ENCODE measurements at regions not wholly inside any gene's neighbourhood (a gene's known extent, or its start where the extent isn't known, plus 50 kb on each side); places are given as distances from the start of the nearest gene placed in this dataset.

- no peak overlapping the region for H3K27ac ChIP-seq (ENCODE audit: low read depth, low read length)
- FAIRE-seq: no peak
These were observed 115.4 kb upstream of the ATP2B2 start for GRCh38 chr3:10620833-10621082.

GRCh38 chr3:10623578-10624275 is 118.3 kb upstream of the ATP2B2 start:
- Histone ChIP-seq H4K20me1 (ENCODE audit: insufficient read depth, low read length) (no peaks in the 10 kb centered on the region), H3K27ac (ENCODE audit: low read depth, low read length) (no peak overlapping the region), H3K79me2 (ENCODE audit: insufficient read depth, low read length) (no peaks in the 10 kb centered on the region), H3K9me3 (ENCODE audit: insufficient read depth, low read depth, low read length) (no peaks in the 10 kb centered on the region), H3K4me1 (ENCODE audit: insufficient read depth, low read length) (no peaks in the 10 kb centered on the region), H3K36me3 (ENCODE audit: insufficient read depth, low read length) (no peaks in the 10 kb centered on the region), H3K4me3 (ENCODE audit: insufficient read depth, low read depth, low read length) (no peak overlapping the region), H2AFZ (ENCODE audit: low read depth, low read length) (no peak overlapping the region), H3K4me2 (ENCODE audit: low read length) (no peak overlapping the region), H3K27me3 (ENCODE audit: insufficient read depth, low read length) (peaks cover 4% of the 10 kb centered on the region), H3K9ac (ENCODE audit: low read length) (no peak overlapping the region)
- Mint-ChIP-seq H3K9me3 (ENCODE audit: unreplicated experiment) (peaks cover 2% of the 10 kb centered on the region), H3K27ac (ENCODE audit: unreplicated experiment) (no peak overlapping the region), H3K27me3 (ENCODE audit: low read depth, unreplicated experiment) (peaks cover 51% of the 10 kb centered on the region), H3K4me1 (ENCODE audit: low read depth, unreplicated experiment) (no peaks in the 10 kb centered on the region), H3K4me3 (ENCODE audit: unreplicated experiment) (no peak overlapping the region), H3K36me3 (ENCODE audit: low read depth, unreplicated experiment) (no peaks in the 10 kb centered on the region)
- FAIRE-seq (no peak), DNase-seq (ENCODE audit: low read depth) (no peak)
- TF ChIP-seq EZH2 (IDR thresholded peaks at IDR 0.05; ENCODE audit: insufficient read depth, low read length) (no peak), CTCF (IDR thresholded peaks at IDR 0.05; ENCODE audit: insufficient read depth, low read depth, low read length) (no peak)

More at GRCh38 chr3:10620833-10621082, 115.4 kb upstream of the ATP2B2 start:
- H4K20me1 ChIP-seq (ENCODE audit: insufficient read depth, low read length): no peaks in the 10 kb centered on the region
- no peak overlapping the region for H3K4me3 ChIP-seq (ENCODE audit: insufficient read depth, low read depth, low read length)
- Mint-ChIP-seq H3K4me1 (ENCODE audit: low read depth, unreplicated experiment) (no peaks in the 10 kb centered on the region), H3K27me3 (ENCODE audit: low read depth, unreplicated experiment) (peaks cover 62% of the 10 kb centered on the region), H3K9me3 (ENCODE audit: unreplicated experiment) (peaks cover 3% of the 10 kb centered on the region), H3K36me3 (ENCODE audit: low read depth, unreplicated experiment) (peaks cover 2% of the 10 kb centered on the region), H3K4me3 (ENCODE audit: unreplicated experiment) (no peak overlapping the region), H3K27ac (ENCODE audit: unreplicated experiment) (no peak overlapping the region)
- H3K9me3 ChIP-seq (ENCODE audit: insufficient read depth, low read depth, low read length): no peaks in the 10 kb centered on the region
- TF ChIP-seq EZH2 (IDR thresholded peaks at IDR 0.05; ENCODE audit: insufficient read depth, low read length) (no peak), CTCF (IDR thresholded peaks at IDR 0.05; ENCODE audit: insufficient read depth, low read depth, low read length) (no peak)
- no peaks in the 10 kb centered on the region for H3K79me2 ChIP-seq (ENCODE audit: insufficient read depth, low read length)
- DNase-seq (ENCODE audit: low read depth): no peak
- H2AFZ ChIP-seq (ENCODE audit: low read depth, low read length): no peak overlapping the region
- no peak overlapping the region for H3K4me2 ChIP-seq (ENCODE audit: low read length)
- no peaks in the 10 kb centered on the region for H3K4me1 ChIP-seq (ENCODE audit: insufficient read depth, low read length)
- H3K36me3 ChIP-seq (ENCODE audit: insufficient read depth, low read length): no peaks in the 10 kb centered on the region
- H3K9ac ChIP-seq (ENCODE audit: low read length): no peak overlapping the region
- H3K27me3 ChIP-seq (ENCODE audit: insufficient read depth, low read length): peaks cover 10% of the 10 kb centered on the region

- Mint-ChIP-seq H3K4me1 (ENCODE audit: low read depth, unreplicated experiment) (no peaks in the 10 kb centered on the region), H3K4me3 (ENCODE audit: unreplicated experiment) (no peak overlapping the region), H3K27ac (ENCODE audit: unreplicated experiment) (no peak overlapping the region), H3K9me3 (ENCODE audit: unreplicated experiment) (peaks cover 2% of the 10 kb centered on the region), H3K27me3 (ENCODE audit: low read depth, unreplicated experiment) (peaks cover 47% of the 10 kb centered on the region), H3K36me3 (ENCODE audit: low read depth, unreplicated experiment) (no peaks in the 10 kb centered on the region)
- Histone ChIP-seq H4K20me1 (ENCODE audit: insufficient read depth, low read length) (no peaks in the 10 kb centered on the region), H3K4me2 (ENCODE audit: low read length) (no peak overlapping the region), H3K27ac (ENCODE audit: low read depth, low read length) (no peak overlapping the region), H3K36me3 (ENCODE audit: insufficient read depth, low read length) (no peaks in the 10 kb centered on the region), H3K27me3 (ENCODE audit: insufficient read depth, low read length) (no peaks in the 10 kb centered on the region), H2AFZ (ENCODE audit: low read depth, low read length) (no peak overlapping the region), H3K4me1 (ENCODE audit: insufficient read depth, low read length) (no peaks in the 10 kb centered on the region), H3K9ac (ENCODE audit: low read length) (no peak overlapping the region), H3K9me3 (ENCODE audit: insufficient read depth, low read depth, low read length) (no peaks in the 10 kb centered on the region), H3K79me2 (ENCODE audit: insufficient read depth, low read length) (no peaks in the 10 kb centered on the region), H3K4me3 (ENCODE audit: insufficient read depth, low read depth, low read length) (no peak overlapping the region)
- no peak for DNase-seq (ENCODE audit: low read depth)
- no peak for TF ChIP-seq CTCF (IDR thresholded peaks at IDR 0.05; ENCODE audit: insufficient read depth, low read depth, low read length)
- no peak for TF ChIP-seq EZH2 (IDR thresholded peaks at IDR 0.05; ENCODE audit: insufficient read depth, low read length)
- FAIRE-seq: no peak
These were observed 119.9 kb upstream of the ATP2B2 start for GRCh38 chr3:10625323-10625722.

Data from astrocyte (in vitro differentiated cells and primary cell).